Stimulated activated CD8-positive, alpha-beta memory T cell treated with anti-CD3 and anti-CD28 coated beads, Interleukin-12 subunit alpha, Interleukin-12 subunit beta, amount 100 ng/mL, for 4 hours (primary cell): ENCODE measurements at regions not wholly inside any gene's neighbourhood (a gene's known extent, or its start where the extent isn't known, plus 50 kb on each side); places are given as distances from the start of the nearest gene placed in this dataset.

Source experiments
- DNase-seq: peaks from one replicate; pipeline ENCODE4 v3.0.0-alpha.2; 2020; ENCODE audit warnings: low read depth

DNA sequence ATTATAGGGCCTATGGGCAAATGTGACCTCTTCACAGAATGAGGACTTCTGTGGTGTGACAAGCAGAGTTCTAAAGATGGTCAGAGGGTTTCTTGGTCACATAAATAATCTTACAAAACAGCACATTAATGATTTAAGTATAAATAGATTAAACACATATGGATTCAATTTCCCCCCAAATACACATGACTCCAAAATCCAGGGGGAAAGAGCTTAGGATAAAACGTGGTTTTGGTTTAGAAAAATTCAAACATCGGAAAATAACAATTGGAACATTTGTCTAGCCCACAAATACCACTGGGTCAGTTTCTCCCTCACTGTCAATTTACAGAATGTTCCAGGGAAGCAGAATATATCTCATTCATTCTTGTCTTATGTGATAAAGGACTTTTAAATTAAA, 283.1 kb downstream of the COG6 start:
- DNase-seq, result no peak

DNA sequence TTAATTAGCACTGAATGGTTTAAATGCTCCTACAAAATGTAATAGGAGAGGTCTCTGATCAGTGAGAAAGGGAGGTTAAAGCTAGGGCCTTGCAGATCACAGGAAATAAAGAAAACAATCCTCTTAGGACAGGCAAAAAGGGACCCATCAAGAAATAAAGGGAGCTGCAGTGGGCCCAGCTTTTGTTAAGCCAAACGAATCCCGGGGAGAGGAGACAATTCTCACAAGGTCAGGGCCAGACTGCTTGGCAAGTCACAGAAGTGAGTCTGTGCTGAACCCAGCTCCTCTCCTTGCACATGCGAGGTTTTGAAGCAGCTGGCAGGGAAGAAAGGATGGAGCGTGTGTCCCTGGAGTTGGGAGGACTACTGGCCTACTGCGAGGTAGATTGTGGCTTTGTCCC, 285.8 kb downstream of the COG6 start:
- DNase-seq, result no peak

DNA sequence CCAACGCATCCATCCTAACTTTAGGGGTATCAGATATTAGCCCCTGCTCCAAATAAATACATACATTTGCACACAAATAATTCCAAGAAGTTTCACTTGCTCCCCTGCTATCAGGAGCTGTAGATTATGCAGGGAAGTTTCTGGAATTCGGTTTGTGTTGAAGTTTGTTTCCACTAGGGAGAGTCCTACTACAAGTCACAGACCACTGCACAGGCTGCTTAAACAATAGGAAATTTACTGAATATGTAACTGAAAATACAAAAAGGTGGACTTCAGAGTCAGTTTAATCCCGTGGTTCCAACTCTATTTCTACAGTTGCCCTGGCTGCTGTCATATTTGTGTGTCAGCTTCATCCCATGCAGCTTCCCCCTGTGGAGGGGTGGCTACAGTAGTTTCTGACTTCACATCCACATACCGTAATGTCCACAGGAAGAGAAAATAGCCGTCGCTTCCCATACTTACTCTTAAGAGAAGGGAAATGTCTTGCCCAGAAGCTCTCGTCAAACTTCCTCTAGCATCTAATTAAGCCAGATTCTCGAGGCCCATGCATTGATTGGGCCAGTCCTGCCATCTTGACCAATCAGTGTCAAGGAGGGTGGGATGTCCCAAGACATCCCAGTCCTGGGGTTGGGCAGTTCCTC, 286.6 kb downstream of the COG6 start:
- DNase-seq, result no peak

DNA sequence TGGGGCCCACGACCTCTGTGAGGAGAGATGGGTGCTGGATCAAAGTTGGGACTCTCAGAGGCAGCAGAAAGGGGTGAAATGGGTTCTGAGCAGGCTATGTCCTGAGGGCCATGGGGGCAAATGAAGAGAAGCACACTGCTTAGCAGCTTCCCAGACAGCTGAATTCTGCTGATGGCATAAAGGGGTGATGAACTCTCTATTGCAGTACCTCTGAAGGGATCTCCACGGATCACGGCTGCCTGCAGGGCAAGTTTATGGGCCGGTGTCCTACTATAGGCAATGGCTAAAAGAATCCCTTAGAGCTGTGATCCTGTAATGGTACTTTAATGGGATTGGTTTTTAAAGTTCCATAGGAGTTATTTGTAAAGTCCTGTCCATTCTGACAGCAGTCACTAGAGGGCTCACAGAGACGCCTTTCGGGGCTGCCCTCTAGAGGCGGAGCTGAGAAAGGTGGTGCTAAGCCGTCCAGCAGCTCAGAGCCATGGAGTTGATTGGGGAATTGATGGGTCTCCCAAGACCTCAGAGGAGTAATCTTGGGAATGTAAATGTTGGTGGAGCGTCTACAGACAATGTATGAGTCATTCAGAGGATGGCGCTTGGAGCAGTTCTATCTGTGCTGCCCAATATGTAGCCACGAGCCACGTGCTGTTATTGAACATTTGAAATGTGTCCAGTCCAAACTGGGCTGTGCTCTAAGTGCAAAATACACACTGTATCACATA, 287.3 kb downstream of the COG6 start:
- DNase-seq, result peak; percentile 45

DNA sequence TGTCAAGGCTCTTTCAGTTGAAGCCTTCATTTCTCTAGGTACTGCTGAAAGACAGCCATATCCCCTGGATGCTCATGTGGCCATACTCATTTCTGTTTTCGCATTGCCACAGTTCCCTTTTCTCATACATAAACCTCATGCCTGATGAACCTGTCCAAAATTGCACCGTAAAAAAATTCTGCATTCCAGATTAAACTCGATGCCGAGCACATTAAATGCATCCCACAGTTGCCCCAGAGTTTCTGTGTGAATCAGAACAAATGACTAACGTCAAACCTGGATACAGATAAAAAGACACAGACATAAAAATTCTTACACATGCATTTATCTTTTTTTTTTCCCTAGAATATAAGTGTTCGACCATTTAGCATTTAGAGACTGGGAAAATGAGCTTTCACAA, 288.2 kb downstream of the COG6 start:
- no peak for DNase-seq

DNA sequence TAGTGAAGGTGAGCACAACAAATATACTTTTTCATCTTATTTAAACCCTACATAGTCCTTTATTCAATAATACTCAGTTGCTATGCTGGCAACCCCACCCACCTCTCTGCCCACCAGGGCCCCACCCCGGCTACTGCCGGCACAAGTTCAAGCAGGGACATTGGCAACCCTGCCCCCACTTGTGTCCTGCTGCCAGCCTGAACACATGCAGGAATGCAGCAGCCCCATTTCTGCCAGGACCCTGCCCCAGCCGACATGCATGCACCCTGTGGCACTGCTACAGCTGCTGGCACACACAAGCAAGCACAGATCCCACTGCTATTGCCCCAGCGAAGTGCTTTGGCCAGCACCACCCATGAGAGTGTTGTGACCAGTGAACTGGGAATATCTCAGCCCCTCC, 289.8 kb downstream of the COG6 start:
- no peak for DNase-seq

DNA sequence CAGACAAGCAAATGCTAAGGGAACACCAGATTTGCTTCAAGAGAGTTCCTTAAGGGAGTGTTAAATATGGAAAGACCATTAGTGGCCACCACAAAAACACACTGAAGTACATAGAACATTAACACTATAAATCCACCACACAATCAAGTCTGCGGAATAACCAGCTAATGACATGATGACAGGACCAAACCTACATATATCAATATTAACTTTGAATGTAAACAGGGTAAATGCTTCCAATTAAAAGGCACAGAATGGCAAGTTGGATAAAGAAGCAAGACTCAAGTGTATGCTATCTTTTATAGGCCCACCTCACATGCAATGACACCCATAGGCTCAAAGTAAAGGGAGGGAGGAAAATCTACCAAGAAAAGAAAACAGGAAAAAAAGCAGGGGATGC, 291.3 kb downstream of the COG6 start:
- no peak for DNase-seq

DNA sequence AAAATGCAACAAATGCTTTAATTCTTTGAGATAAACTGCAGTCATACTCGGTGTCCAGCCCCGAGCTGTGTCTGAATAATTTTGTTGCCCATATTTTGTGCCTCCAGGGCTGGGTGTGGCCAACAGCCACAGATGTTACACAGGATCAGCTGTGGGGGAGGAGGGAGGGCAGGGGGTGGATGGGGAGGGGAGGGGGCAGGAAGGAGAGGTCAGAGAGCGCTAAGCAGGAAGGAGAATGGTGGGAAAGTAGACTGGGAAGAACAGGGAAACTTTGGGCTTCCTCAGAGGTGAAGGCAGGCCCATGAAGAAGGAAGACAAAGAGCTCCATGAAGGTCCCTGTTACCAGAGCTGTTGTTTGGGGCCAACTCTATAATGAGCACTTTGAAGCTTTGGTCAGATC, 295.8 kb downstream of the COG6 start:
- no peak for DNase-seq

DNA sequence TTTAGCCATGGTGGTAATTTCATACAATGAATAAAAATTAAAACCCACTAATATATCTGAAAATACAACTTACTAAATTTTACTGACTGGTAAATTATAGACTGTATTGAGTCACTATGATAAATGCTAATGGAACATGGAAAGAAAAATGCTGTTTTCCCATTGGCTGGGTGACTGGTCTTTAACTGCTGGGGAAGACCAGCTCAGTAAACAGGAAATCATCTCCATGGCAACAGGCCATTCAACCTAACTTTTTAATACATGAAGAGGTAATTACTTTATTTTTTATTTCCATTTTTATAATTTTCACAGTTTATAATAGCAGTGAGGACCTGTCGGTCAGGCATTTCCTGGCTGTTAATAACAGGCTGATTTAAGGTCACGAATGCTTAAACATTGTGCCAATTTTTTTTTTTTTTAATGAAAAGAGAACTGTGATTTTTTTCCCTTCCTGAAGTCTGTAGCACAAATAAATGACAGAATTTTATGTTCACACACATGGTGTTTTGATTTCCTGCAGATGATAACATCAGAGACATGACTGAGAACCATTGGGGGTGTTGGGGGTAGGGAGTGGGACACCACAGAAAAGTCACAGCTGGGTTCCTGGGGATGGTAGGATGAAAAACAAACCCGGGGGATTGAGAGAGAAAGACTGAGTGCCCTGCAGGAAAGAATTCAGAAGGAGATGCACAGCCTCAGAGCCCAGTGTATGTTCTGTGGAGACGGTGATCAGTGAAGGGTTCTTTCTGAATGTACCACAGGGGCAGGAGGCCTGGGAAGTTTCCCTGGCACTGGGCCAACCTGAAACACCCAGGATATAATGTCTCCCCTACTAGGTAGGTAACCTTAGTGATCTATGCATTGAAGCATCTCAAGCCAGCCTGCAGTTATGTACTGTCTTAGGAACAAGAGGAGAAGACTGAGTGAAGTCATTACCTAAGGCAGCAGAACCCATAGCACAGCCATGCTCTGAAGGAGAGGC, 297.1 kb downstream of the COG6 start:
- DNase-seq, result no peak

DNA sequence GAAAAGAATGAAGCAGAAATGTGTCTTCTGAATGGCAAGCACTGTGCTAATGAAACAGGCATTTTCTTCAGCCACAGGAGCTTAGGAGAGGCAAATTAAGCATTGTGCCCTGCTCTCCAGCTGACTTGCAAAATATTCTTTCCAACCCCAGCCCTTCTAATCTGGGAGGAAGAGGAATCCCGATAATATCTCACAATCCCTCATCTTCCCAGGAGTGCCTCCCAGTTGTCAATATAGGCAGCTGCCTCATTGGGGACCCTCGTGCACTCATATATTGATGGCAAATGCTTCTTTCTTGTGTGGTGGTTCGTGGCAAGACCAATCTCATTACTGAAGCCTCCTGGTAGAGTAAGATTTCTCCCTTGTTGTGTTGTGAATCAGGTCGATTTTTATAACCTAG, 299.0 kb downstream of the COG6 start:
- DNase-seq, result no peak

DNA sequence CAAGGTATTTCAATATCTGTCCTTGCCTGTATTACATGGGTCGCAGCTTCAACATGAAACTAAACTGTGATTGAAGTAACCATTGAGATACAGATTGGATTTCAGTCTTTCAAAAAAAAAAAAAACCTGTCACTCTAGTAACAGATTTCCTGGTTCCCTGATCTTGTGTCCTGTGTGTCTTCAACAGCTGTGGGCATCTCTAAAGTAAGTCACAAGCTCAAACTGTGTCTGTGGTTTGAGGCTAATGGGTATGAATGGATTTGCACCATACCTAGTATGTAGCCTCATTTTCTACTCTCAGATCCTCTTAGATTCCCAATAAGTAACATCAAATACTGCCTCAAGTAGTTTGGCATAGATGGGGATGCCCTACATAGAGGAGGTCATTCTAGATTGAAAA, 300.1 kb downstream of the COG6 start:
- DNase-seq, result no peak

DNA sequence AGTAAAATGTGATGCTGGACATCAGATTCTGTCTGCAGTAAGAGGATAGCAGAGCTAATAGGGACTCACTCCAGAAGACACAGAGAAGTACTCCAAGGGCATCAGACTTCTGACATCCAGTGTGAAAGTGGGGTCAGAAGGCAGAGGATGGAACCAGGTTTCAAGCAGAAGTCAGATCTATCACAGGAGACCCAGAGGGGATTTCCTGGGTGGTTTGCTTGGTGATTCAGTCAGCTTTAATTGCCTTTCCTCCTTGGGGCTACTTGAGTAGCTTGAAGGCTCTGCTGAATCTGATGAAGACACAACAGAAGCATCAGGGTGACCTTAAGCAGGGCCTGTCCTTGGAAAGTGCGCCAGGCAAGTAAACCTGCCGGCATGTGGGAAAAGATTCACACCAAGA, 300.6 kb downstream of the COG6 start:
- no peak for DNase-seq

DNA sequence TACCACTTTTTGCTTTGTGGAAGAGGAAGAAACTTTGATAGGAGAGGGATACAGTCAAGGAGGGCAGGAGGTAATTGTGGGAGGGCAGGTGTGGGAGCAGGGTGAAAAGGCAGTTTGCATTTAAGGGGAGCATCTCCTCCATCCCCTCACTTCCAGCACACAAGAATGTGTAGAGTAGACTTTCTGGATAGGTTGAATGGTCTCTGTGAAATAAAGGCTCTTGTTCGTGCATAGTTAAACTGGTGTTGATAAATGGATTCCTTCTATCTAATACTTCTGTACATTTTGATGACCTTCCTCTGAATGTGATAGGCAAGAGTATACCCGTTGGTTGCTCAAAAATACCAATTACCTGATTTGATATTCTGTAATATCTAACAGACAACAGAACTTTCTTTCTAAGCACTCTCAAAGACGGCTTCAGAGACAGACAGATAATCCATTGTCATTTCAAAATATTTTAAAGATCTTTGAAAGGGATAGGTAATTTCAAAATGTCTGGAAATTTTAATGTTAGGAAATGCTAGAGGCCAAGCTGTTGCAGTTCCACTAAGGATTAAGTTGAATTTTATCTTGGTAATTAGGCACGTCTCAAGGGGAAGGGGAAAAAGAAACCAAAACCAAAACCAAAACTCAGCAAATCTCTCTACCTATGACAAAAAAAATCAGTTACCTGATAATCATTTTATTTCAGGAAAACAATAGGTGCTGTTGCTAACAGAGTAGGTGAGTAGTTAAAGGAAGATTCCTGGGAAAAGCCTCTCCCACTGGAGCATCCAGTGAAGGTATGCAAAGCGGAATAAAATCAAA, 302.6 kb downstream of the COG6 start:
- DNase-seq, result no peak

DNA sequence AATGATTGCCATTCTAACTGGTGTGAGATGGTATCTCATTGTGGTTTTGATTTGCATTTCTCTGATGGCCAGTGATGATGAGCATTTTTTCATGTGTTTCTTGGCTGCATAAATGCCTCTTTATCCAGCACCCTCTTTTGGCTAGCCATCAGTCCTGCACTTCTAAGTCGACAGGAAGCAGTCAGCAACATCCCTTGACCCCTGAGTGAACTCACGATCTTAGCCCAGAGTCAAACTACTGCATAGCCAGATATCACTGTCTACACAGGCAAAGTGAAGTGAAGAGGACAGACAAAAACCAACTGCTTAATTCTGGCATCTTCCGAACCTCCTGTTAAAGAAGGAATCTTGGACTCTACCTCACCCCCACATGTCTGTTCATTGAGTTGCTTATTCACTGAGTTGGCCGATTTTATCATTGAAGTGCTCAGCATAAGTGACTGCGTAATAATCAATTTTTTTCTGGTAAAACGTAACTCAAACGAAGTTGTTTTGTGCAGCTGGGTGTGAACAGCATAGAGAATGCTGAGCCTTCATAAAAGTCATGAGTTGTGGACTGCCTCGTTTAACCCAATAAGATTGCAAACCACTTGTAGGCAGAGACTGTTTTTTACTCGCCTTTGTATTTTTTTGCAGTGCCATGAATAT, 304.2 kb downstream of the COG6 start:
- no peak for DNase-seq

DNA sequence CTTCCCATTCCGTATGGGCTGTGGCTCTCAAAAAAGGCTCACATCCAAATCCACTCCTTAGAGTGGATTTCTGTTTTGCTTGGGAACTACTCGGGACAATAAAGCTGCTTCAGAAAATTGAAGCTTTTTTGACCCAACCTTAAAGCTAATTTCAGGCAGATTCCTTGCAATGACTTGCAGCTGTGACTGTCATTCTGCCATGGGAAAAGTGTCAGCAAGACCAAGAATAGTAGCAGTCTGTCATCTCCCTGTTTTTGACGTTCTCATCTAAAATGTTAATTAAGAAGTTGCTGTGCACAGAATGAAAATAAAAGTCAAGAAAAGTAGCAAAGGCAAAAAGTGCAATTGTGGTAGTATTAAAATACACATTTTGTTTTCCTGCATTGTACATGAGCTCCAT, 304.7 kb downstream of the COG6 start:
- no peak for DNase-seq

DNA sequence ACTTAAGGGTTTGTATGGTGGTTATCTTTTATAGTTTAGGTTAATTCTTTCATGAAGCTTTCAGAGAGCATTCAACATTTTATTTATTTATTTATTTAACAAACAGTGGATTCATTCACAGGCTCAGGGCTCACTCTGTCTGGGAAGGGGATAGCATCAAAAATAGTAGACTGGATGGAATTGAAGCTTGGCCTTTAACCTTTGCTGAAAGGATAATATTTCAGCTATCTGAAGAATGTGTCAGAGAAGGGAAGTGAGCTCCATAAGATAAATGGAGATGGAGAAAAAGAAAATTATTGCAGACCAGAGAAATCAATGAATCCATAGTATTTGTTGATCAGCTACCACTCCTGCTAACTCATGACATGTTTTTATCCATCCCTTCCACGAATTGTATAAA, 305.6 kb downstream of the COG6 start:
- DNase-seq, result no peak

DNA sequence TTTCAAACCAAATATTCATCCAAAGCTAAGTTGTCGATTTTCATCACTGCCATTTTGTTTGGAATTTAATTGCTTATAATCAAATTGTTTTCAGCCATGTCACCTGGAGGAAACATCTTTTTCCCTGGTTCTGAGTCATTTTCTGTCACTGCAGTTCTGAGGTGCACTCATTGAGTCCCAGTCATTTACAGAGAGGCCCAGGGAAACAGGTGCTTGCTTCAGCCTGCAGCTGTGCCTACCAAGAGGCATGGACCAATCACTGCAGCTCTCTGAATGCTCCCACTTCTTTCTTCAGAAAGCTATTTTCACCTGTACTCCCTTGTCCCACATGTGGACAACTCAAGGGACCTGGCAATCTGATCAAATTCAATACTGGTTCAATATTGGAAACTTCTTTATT, 308.1 kb downstream of the COG6 start:
- no peak for DNase-seq

DNA sequence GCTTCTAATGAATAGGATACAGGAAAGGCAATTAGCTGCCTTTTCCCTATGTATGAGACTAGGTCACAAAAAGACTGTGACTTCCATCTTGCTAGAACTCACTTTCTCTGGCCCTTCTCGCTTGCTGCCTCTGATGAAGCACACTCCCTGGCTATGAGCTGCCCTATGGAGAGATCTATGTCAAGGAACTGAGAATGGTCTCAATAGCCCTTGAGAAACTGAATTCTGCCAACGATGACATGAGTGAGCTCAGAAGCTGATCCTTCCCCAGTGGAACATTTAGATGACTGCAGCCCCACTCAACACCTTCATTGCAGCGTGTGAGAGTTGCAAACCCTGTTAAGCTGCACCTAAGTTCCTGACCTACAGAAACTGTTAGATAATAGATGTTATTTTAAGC, 309.8 kb downstream of the COG6 start:
- no peak for DNase-seq

DNA sequence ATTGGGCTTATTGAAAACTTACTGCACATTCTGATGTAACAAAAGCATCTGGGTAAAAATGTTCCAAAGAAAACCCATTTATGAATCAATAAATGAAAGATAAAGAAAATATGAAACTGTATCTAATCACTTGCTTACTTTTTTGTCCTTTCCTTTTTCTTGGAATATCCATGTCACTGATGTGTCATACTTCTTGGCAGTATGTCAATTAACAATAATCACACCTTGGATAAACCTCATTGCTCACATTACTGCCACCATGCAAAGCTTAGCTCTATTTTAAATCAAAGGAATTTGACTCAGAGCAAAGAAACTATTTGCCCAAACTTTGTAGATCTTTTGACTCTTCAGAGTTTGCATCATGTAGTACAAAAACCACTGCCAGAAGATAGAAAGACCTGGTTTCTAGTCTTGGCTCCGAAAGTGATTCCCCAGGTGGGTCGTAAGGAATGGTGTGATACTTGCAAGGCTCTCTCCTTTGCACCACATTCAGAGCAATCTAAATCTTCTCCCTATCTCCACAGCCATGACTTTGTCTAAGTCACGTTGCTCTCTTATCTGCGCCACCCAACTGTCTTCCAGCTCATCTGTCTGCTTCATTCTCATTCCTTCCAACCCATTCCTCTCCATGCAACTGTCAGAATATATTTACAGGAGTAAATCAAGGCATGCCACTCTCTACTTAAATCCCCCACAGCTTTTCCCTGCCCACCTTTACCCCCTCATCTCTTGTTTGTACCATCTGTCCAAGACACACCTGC, 311.9 kb downstream of the COG6 start:
- no peak for DNase-seq

DNA sequence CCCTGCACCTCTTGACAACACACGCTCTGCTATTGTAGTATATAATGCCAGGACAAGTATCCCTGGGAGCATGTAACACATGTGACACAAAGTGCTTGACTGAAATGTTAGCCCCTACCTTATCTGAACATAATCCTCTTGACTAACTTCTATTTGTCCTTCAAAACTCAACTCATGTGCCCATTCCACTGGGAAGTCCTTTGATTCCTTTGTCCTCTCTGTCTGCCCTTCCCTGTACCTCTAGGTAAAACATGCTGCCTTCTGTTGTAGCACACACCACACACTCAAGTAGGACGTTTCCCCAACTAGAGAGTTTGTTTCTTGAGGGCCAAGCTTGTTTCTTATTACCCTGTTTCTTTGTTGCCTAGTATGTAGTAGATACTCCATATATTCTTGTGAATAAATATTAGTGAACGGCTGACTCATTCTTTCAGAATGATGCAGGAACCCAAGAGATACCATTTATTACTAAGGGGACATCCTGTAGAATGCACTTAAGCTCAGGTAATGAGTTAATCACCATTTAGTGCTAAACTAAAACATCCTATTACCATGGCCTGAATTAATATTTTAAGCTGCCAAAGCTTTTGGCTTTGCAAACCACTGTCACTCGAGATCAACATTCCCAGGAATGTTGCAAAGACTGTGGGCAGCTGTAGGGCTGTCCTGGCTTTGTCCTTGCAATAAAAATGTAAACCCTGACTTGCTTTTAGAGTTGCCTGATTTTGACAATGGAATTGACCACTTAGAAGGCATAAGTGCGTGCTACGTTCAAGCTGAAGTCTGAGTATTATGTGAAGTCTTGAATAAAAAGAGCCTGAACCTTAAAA, 313.4 kb downstream of the COG6 start:
- DNase-seq, result no peak
